ENCODE measurements at regions not wholly inside any gene's neighbourhood (a gene's known extent, or its start where the extent isn't known, plus 50 kb on each side); places are given as distances from the start of the nearest gene placed in this dataset.

- no peak for TF ChIP-seq CTCF (IDR thresholded peaks at IDR 0.05)
- no peak for TF ChIP-seq REST (IDR thresholded peaks at IDR 0.05; ENCODE audit: insufficient read depth in 1 of 2, low read depth in 2 of 2, low read length in 1 of 2)
Observed at GRCh38 chr18:70413455-70413854, 124.6 kb downstream of the SOCS6 start.
